Caco-2 (cell line): ENCODE measurements at regions not wholly inside any gene's neighbourhood (a gene's known extent, or its start where the extent isn't known, plus 50 kb on each side); places are given as distances from the start of the nearest gene placed in this dataset.

ENCODE experiments used
- BruUV-seq: library from RNA; stranded (reverse); fragments of 400-500 nt; replicated peaks from 2 replicates; lab custom pipeline; 2021; lab: Mats Ljungman, UMichigan
- CTCF ChIA-PET: fragments of 300-600 bp; sonication (Branson Sonifier 250); formaldehyde crosslinking; loops from one replicate; lab custom pipeline; 2022; ENCODE audit warnings: antibody characterized with exemption; lab: Charles Lee
- POLR2A ChIA-PET: fragments of 300-600 bp; sonication (Branson Sonifier 250); formaldehyde crosslinking; loops from one replicate; lab custom pipeline; 2022; ENCODE audit warnings: antibody characterized with exemption; lab: Charles Lee
- DNase-seq, 2 experiments: peaks; one replicate each; pipeline versions ENCODE4 v3.0.0 to v3.0.0-alpha.2; 2020 to 2022
- H3K27me3 ChIP-seq: replicated peaks from 2 replicates; pipeline ENCODE4 v1.6.0; 2011; ENCODE audit warnings: low read length; ENCODE audit not compliant: control insufficient read depth, insufficient read depth
- H3K36me3 ChIP-seq: 2 replicates; pipeline ENCODE4 v1.5.1; 2011; ENCODE audit warnings: low read length; ENCODE audit not compliant: control insufficient read depth, insufficient read depth
- H3K4me1 ChIP-seq: fragments of 250-450 bp; sonication (Bioruptor Pico); 2 replicates; pipeline ENCODE4 v1.5.1; 2020; ENCODE audit warnings: mild to moderate bottlenecking
- H3K4me3 ChIP-seq: 2 replicates; pipeline ENCODE4 v1.5.1; 2011; ENCODE audit warnings: low read depth, mild to moderate bottlenecking, control low read depth, low read length
- H3K9me3 ChIP-seq: fragments of 250-450 bp; sonication (Bioruptor Pico); 2 replicates; pipeline ENCODE4 v1.5.1; 2020; ENCODE audit warnings: mild to moderate bottlenecking, moderate library complexity
- H3K27ac Mint-ChIP-seq: one replicate; pipeline ENCODE4 v1.8.0; 2022; ENCODE audit warnings: mixed read lengths; ENCODE audit not compliant: unreplicated experiment
- H3K27me3 Mint-ChIP-seq: one replicate; pipeline ENCODE4 v1.8.0; 2022; ENCODE audit warnings: mixed read lengths; ENCODE audit not compliant: insufficient read depth, unreplicated experiment
- H3K36me3 Mint-ChIP-seq: one replicate; pipeline ENCODE4 v1.8.0; 2022; ENCODE audit warnings: mild to moderate bottlenecking, mixed read lengths; ENCODE audit not compliant: insufficient read depth, unreplicated experiment
- H3K4me1 Mint-ChIP-seq: one replicate; pipeline ENCODE4 v1.8.0; 2022; ENCODE audit warnings: low read depth, mixed read lengths; ENCODE audit not compliant: unreplicated experiment
- H3K4me3 Mint-ChIP-seq: one replicate; pipeline ENCODE4 v1.8.0; 2022; ENCODE audit warnings: mild to moderate bottlenecking, moderate library complexity, mixed read lengths; ENCODE audit not compliant: unreplicated experiment
- H3K9me3 Mint-ChIP-seq: one replicate; pipeline ENCODE4 v1.8.0; 2022; ENCODE audit warnings: mixed read lengths; ENCODE audit not compliant: unreplicated experiment
- intact Hi-C: fragments of 100-400 bp; cut with micrococcal nuclease; formaldehyde crosslinking; loops from one replicate; pipeline ENCODE4 v1.10.0; 2022; ENCODE audit not compliant: unreplicated experiment
- TF ChIP-seq, protein P1 (sequence below), 2 experiments: fragments of 200-600 bp in 1 of 2; IDR thresholded peaks; 1 replicate in 1 of 2; 2 replicates in 1 of 2; pipeline versions ENCODE4 v1.5.1 to v1.8.0; 2011 to 2022; ENCODE audit warnings: antibody characterized with exemption in 1 of 2, control low read depth in 1 of 2, inconsistent platforms in 1 of 2, low read depth in 1 of 2, low read length in 1 of 2, mild to moderate bottlenecking in 1 of 2, moderate library complexity in 1 of 2; ENCODE audit not compliant: insufficient read depth in 1 of 2, severe bottlenecking in 1 of 2, unreplicated experiment in 1 of 2

DNA sequence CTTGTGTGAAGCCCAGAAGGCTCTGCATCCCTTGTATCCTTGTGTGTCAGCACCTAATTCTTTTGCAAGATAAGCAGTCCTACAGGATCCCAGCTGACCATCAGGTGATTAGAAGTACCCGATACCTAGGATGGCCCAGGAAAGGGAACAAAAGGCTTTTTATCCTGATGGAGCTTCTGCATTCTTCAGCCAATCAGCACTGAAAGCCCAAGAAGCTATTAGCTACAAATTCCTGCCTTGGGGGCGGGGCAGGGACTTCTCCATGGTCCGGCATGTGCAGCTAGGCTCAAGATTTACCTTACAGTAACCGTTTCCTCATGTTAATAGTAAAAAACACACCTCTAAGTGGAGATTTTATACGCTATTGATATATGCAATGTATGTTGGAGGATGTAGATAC is 264.6 kb upstream of the THUMPD2 start:
- Mint-ChIP-seq H3K4me1 (no peaks in the 10 kb centered on the region), H3K4me3 (no peak overlapping the region), H3K27me3 (peaks cover 19% of the 10 kb centered on the region), H3K27ac (no peak overlapping the region), H3K36me3 (no peaks in the 10 kb centered on the region), H3K9me3 (no peaks in the 10 kb centered on the region)
- POLR2A ChIA-PET: no interaction called here
- Histone ChIP-seq H3K36me3 (no peaks in the 10 kb centered on the region), H3K9me3 (no peaks in the 10 kb centered on the region), H3K27me3 (no peaks in the 10 kb centered on the region), H3K4me3 (no peak overlapping the region), H3K4me1 (no peaks in the 10 kb centered on the region)
- TF ChIP-seq, protein P1, sequence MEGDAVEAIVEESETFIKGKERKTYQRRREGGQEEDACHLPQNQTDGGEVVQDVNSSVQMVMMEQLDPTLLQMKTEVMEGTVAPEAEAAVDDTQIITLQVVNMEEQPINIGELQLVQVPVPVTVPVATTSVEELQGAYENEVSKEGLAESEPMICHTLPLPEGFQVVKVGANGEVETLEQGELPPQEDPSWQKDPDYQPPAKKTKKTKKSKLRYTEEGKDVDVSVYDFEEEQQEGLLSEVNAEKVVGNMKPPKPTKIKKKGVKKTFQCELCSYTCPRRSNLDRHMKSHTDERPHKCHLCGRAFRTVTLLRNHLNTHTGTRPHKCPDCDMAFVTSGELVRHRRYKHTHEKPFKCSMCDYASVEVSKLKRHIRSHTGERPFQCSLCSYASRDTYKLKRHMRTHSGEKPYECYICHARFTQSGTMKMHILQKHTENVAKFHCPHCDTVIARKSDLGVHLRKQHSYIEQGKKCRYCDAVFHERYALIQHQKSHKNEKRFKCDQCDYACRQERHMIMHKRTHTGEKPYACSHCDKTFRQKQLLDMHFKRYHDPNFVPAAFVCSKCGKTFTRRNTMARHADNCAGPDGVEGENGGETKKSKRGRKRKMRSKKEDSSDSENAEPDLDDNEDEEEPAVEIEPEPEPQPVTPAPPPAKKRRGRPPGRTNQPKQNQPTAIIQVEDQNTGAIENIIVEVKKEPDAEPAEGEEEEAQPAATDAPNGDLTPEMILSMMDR (IDR thresholded peaks at IDR 0.05; ENCODE audit: insufficient read depth in 1 of 2, low read depth in 1 of 2, low read length in 1 of 2, severe bottlenecking in 1 of 2, unreplicated experiment in 1 of 2): no peak
- BruUV-seq: no TSS peak
- CTCF ChIA-PET: interaction anchor here (0.8 kb wide), 1 partner anchor 130 kb away, joined by 4 read pairs; no protein-coding TSS in a partner anchor
- intact Hi-C loops: no loop called here
- DNase-seq: no peak

DNA sequence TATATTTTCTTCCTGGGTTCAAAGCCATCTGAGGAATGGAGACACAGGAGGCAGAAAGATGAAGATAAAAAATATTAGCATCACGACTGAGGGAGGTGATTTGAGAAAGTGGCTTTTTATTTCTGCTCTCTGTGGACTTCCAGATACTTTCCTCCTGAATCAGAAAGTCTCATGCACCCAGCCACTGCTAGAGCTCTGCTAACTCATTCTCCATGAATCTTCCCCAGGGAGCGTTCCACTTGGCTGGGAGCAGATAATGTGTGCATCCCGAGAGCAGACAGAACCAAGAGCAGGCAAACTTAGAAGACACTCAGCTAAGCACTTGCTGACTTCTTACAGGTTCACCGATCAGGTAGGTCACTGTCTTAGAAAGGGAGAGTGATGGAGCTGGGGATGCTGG is 264.1 kb upstream of the THUMPD2 start:
- Histone ChIP-seq H3K27me3 (no peaks in the 10 kb centered on the region), H3K36me3 (no peaks in the 10 kb centered on the region), H3K4me1 (no peaks in the 10 kb centered on the region), H3K4me3 (no peak overlapping the region), H3K9me3 (no peaks in the 10 kb centered on the region)
- TF ChIP-seq, protein P1 (IDR thresholded peaks at IDR 0.05; ENCODE audit: insufficient read depth in 1 of 2, low read depth in 1 of 2, low read length in 1 of 2, severe bottlenecking in 1 of 2, unreplicated experiment in 1 of 2): no peak
- Mint-ChIP-seq H3K27me3 (peaks cover 16% of the 10 kb centered on the region), H3K4me3 (no peak overlapping the region), H3K27ac (no peak overlapping the region), H3K36me3 (no peaks in the 10 kb centered on the region), H3K4me1 (no peaks in the 10 kb centered on the region), H3K9me3 (no peaks in the 10 kb centered on the region)
- intact Hi-C loops: no loop called here
- no peak for DNase-seq
- CTCF ChIA-PET: interaction anchor here (0.8 kb wide), 1 partner anchor 129 kb away, joined by 4 read pairs; no protein-coding TSS in a partner anchor
- POLR2A ChIA-PET: no interaction called here
- BruUV-seq: no TSS peak

DNA sequence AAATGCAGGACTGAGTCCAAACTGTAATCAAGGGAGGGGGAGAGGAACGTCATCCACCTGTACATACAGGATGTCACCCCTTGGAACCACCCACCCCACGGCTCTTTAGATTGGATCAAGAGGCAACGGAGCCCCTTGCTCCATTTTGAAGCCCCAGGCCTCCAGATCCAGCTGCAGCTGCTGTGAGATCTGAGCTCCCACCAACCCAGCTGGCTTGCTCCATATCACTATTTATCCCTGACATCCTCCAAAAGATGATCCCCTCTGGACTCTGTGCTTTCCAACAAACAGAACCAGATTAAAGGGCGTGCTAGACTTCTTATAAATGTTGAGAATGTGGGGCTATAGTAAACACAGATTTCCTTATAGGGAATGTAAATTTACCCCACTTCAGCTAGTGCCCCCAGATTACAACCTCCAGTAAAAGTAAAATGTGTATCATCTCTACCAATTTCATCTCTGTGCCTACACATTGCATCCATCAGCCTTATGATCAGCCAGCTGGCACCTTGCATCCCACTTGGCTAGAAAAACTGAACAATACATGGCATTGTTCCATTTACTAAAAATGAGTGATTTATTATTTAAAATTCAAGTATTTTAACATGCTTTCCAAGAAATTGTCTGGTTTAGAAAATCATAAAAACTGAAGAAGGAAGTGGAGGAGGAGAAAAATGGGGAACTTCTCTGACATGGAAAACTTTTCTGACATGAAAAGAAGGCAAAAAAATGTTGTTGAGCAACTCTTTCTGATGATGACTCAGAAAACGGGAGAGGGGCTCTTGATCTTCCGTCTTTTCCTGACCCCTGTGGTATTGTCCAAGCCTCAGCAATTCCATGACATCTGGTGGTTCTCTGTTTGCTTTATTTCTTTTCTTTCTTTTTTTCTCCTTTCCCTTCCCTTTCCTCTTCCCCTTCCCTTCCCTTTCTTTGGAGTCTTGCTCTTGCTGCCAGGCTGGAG is 262.6 kb upstream of the THUMPD2 start:
- H3K4me1 Mint-ChIP-seq: no peaks in the 10 kb centered on the region
- intact Hi-C loops: no loop called here
- H3K27ac Mint-ChIP-seq: no peak overlapping the region
- Histone ChIP-seq H3K4me1 (no peaks in the 10 kb centered on the region), H3K9me3 (no peaks in the 10 kb centered on the region), H3K27me3 (no peaks in the 10 kb centered on the region), H3K4me3 (no peak overlapping the region), H3K36me3 (no peaks in the 10 kb centered on the region)
- no peaks in the 10 kb centered on the region for H3K9me3 Mint-ChIP-seq
- peaks cover 13% of the 10 kb centered on the region for H3K27me3 Mint-ChIP-seq
- no peak overlapping the region for H3K4me3 Mint-ChIP-seq
- ChIA-PET POLR2A (interaction anchor here (0.6 kb wide), 1 partner anchor 75 kb away, joined by 3 read pairs; no protein-coding TSS in a partner anchor), CTCF (no interaction called here)
- BruUV-seq: no TSS peak
- H3K36me3 Mint-ChIP-seq: no peaks in the 10 kb centered on the region
- no peak for DNase-seq
- TF ChIP-seq, protein P1 (IDR thresholded peaks at IDR 0.05; ENCODE audit: insufficient read depth in 1 of 2, low read depth in 1 of 2, low read length in 1 of 2, severe bottlenecking in 1 of 2, unreplicated experiment in 1 of 2): no peak
